Retinal pigment epithelial cell (primary cell): ENCODE measurements at regions not wholly inside any gene's neighbourhood (a gene's known extent, or its start where the extent isn't known, plus 50 kb on each side); places are given as distances from the start of the nearest gene placed in this dataset.

ENCODE experiments used
- DNase-seq: peaks from one replicate; pipeline ENCODE4 v3.0.0-alpha.2; 2010; ENCODE audit warnings: low read depth
- H3K4me3 ChIP-seq: 2 replicates; pipeline ENCODE4 v1.5.1; 2011; ENCODE audit warnings: mild to moderate bottlenecking, low read length, control low read depth, moderate library complexity
- TF ChIP-seq, protein P1 (sequence below): conservative IDR thresholded peaks from 2 replicates; pipeline ENCODE4 v1.5.1; 2011; ENCODE audit warnings: low read depth, low read length, control low read depth, inconsistent platforms

GRCh38 chr6:22015944-22016343, 280.9 kb downstream of the PRL start:
- no peak for DNase-seq
- TF ChIP-seq, protein P1, sequence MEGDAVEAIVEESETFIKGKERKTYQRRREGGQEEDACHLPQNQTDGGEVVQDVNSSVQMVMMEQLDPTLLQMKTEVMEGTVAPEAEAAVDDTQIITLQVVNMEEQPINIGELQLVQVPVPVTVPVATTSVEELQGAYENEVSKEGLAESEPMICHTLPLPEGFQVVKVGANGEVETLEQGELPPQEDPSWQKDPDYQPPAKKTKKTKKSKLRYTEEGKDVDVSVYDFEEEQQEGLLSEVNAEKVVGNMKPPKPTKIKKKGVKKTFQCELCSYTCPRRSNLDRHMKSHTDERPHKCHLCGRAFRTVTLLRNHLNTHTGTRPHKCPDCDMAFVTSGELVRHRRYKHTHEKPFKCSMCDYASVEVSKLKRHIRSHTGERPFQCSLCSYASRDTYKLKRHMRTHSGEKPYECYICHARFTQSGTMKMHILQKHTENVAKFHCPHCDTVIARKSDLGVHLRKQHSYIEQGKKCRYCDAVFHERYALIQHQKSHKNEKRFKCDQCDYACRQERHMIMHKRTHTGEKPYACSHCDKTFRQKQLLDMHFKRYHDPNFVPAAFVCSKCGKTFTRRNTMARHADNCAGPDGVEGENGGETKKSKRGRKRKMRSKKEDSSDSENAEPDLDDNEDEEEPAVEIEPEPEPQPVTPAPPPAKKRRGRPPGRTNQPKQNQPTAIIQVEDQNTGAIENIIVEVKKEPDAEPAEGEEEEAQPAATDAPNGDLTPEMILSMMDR, result no peak
- no peak overlapping the region for H3K4me3 ChIP-seq

DNA sequence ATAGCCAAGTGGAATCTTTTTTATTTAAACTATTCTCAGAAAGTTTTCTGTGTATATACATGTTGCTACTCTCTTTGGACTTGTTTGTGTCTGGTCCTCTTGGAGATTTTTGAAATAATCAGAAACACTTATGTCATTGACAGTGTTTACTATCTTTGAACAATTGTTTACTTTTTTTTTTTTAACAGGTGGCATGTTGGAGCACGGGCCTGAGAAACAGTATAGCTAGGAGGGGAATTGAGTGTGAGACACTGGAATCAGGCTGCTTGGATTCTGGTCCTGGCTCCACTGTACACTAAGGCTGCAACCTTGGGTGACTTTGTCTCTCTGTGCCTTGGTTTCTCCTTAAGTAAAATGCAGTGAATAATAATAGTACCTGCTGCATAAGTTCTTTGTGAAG, 279.6 kb downstream of the PRL start:
- no peak overlapping the region for H3K4me3 ChIP-seq
- TF ChIP-seq, protein P1, result no peak
- no peak for DNase-seq

GRCh38 chr6:22017766-22018165, 279.1 kb downstream of the PRL start:
- DNase-seq, result no peak
- no peak overlapping the region for H3K4me3 ChIP-seq
- TF ChIP-seq, protein P1, result no peak

DNA sequence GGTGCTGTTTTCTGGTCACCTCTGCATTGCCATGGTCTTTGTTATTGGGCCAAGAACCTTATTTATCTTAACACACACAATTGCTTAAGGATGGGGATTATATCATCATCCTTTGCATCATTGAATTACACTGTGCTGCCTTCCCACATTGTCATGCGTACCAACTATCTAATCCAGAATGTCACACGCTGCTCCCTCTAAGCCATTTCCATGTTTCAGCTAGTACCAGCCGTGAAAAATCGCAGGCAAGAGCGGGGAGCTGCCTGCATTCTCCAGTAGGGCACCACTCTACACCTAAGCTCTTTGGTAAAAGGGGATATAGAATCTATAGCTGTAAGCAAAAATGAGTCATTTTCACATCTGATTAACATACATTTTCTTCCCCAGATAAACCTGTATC, 277.0 kb downstream of the PRL start:
- DNase-seq, result no peak
- H3K4me3 ChIP-seq, result no peak overlapping the region
- TF ChIP-seq, protein P1, result no peak

DNA sequence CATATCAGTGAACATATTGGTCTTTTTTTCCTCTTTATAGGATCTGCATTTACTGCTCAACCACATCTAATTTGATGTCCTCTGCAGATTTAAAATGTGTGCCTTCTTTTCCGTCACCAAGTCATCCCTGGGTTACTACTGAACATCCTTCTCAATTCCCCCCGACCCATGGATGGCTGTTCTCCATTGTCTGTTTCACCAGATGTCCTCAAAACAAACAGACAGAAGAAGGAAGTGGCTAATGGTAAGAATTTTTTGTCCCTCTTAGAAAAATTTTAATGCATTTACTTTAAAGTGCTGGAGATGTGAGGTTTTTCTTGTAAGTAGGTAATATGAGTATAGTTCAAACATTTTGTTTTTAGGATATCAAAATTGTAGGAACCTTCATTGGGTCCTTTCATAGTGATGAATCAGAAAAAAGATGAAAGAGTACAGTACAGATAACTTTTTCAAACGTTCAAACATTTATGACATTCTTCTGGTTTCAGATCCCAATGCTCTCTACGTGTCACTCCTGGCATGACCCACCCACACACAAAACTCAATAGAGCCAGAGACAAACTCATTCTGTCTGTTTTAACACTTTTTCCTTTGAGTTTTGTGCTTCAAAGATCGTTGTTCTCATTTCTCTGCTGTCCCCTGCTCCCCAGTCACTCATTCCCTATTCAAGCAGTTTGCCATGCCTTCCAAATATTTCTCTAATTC, 276.4 kb downstream of the PRL start:
- TF ChIP-seq, protein P1, result no peak
- no peak overlapping the region for H3K4me3 ChIP-seq
- no peak for DNase-seq

DNA sequence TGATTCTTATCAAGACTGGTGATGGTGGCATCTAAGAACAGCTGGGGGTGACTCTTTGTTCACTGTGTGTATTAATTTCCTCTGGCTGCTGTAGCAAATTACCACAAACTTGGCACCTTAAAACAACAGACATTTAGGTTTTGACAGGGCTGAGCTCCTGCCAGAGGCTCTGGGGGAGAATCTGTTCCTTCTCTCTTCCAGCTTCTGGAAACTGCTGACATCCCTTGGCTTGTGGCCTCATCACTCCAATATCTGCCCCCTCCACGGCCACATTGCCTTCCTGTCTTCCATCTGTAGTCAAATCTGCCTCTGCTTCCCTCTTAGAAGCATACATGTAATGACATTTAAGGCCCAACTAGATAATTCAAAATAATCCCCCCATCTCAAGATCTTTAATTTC, 274.9 kb downstream of the PRL start:
- DNase-seq, result no peak
- TF ChIP-seq, protein P1, result no peak
- no peak overlapping the region for H3K4me3 ChIP-seq

GRCh38 chr6:22023937-22024336, 272.9 kb downstream of the PRL start:
- H3K4me3 ChIP-seq, result no peak overlapping the region
- no peak for DNase-seq
- TF ChIP-seq, protein P1, result no peak
